Astrocyte of the cerebellum (primary cell): ENCODE measurements at regions not wholly inside any gene's neighbourhood (a gene's known extent, or its start where the extent isn't known, plus 50 kb on each side); places are given as distances from the start of the nearest gene placed in this dataset.
"Not testable (repeated sequence)": the region's sequence is repeated elsewhere in the genome, so short reads cannot be mapped to it uniquely, and the experiment has no call there.

ENCODE experiments used
- DNase-seq: peaks from one replicate; pipeline ENCODE4 v3.0.0-alpha.2; 2011; ENCODE audit warnings: low read depth
- H3K4me3 ChIP-seq: 2 replicates; pipeline ENCODE4 v1.5.1; 2011; ENCODE audit warnings: mild to moderate bottlenecking, low read depth, low read length, moderate library complexity
- in situ Hi-C: cut with HindIII; loops from 2 replicates; pipeline ENCODE4 v1.10.0; 2017; ENCODE audit warnings: low sequenced_read_pairs
- TF ChIP-seq, protein P1 (sequence below): IDR thresholded peaks from 2 replicates; pipeline ENCODE4 v1.5.1; 2012; ENCODE audit warnings: low read length, low read depth, moderate library complexity, mild to moderate bottlenecking; ENCODE audit errors: missing control alignments

DNA sequence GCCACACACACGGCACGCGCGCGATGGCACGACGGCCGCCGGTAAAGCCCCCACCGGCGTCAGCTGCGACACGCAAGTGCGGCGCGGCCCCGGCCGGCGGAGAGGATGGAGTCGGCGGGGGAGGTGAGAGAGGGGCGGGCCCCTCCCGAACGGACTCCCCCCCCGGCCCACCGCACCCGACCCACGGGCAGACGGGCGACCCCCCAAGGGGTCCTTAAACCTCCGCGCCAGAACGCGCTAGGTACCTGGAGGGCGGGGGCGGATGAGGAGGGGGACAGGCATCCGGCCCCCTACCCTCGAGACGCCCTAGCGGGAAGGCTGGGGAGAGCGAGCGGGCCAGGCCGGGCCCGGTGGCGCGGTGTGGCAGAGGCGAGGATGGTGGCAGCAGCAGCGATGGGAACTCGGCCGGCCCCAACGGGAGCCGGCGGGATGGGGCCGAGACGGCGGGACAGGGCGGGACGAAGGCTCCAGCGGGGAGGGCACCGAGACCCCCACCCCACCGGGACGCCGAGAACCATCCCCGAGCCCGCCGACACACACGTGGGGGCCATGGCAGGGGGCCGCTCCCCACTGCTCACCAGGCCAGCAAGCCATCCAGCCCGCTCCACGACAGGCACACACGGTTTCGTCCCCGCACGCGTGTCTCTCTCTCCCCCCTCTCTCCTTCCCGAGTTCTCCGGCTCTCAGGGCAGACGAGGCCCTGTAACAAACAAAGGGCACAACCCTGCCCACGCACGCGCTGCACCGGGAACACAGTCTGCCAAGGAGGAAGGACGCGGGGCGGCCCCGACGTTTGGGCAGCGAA, 1515.4 kb upstream of the DEFB115 start:
- DNase-seq = no peak
- H3K4me3 ChIP-seq = no peak overlapping the region
- TF ChIP-seq, protein P1, sequence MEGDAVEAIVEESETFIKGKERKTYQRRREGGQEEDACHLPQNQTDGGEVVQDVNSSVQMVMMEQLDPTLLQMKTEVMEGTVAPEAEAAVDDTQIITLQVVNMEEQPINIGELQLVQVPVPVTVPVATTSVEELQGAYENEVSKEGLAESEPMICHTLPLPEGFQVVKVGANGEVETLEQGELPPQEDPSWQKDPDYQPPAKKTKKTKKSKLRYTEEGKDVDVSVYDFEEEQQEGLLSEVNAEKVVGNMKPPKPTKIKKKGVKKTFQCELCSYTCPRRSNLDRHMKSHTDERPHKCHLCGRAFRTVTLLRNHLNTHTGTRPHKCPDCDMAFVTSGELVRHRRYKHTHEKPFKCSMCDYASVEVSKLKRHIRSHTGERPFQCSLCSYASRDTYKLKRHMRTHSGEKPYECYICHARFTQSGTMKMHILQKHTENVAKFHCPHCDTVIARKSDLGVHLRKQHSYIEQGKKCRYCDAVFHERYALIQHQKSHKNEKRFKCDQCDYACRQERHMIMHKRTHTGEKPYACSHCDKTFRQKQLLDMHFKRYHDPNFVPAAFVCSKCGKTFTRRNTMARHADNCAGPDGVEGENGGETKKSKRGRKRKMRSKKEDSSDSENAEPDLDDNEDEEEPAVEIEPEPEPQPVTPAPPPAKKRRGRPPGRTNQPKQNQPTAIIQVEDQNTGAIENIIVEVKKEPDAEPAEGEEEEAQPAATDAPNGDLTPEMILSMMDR = no peak
- in situ Hi-C loops = no loop called here

DNA sequence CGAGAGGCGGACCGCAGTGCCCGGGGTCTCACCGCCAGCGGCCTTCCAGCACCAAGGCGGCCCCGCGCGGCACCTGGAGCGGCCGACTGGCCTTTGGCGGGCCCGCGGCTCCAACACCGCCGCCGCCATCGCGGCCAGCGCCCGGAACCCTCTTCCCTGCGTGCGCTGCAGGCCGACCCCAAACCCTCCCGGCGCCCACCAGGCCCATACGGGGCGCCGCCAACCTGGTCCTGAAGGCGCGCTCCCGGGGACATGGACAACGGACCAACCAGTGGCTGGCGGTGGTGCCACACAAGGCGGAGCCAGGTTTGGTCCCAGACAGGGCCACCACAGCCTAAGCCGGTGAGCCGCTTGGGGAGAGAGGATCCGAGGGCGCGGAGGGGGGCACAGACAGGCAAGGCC, 1514.8 kb upstream of the DEFB115 start:
- no peak overlapping the region for H3K4me3 ChIP-seq
- in situ Hi-C loops = no loop called here
- TF ChIP-seq, protein P1 = no peak
- DNase-seq = no peak

DNA sequence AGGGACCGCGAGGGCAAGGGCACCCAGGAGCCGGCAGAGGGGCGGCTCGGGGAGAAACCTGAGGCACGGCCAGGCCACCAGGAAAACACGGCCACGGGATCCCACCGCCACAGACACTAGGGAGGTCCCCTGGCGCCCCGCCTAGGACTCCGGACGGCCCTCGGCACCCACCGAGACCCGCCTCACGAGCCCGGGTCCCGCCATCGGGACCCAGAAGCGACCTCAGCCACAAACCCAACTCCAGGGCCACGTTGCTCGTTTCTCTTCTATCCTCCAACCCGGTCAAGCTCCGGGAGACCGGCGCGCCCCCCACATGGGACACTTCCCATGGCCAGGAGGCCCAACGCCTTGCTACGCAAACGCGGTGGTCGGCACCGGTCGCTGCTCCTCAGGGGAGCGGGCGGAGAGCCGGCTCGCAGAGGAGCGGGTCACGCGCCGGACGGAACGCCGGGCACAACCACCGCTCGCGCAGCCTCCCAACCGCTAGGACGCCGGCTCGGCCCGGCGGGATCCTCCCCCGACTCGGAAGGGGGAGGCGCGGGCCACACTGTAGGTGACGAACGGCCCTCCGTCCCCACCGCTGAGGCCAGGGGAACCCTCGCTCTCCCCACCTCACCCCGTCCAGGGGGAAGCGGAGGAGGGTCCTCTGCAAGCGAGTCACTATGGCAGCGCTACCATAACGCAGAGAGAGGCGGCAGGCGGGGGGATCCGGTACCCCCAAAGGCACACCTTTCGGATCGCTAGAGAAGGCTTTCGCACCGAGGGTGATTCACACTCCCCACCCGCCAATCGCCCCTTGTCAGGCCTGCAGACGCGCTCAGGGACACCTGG, 1514.1 kb upstream of the DEFB115 start:
- TF ChIP-seq, protein P1 = no peak
- H3K4me3 ChIP-seq = no peak overlapping the region
- in situ Hi-C loops = no loop called here
- no peak for DNase-seq

DNA sequence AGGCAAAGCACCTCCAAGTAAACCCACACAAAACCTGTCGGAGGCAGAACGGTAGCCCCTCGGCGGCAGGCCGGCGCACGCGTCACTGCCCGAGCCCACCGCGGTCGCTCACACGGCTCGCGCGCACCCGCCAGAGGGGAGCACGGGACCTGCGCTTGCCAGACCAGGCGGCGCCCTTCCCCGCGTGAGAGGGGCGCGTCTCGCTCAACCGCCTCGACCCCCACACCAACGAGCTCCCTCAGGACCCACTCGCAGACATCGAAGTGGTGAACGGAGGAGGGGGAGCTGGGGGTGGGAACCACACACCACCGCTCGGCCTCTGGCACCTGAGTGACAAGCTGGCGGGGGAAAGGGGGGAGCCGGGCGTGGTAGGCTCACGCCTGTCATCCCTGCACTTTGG, 1513.4 kb upstream of the DEFB115 start:
- H3K4me3 ChIP-seq = no peak overlapping the region
- TF ChIP-seq, protein P1 = no peak
- in situ Hi-C loops = no loop called here
- no peak for DNase-seq

DNA sequence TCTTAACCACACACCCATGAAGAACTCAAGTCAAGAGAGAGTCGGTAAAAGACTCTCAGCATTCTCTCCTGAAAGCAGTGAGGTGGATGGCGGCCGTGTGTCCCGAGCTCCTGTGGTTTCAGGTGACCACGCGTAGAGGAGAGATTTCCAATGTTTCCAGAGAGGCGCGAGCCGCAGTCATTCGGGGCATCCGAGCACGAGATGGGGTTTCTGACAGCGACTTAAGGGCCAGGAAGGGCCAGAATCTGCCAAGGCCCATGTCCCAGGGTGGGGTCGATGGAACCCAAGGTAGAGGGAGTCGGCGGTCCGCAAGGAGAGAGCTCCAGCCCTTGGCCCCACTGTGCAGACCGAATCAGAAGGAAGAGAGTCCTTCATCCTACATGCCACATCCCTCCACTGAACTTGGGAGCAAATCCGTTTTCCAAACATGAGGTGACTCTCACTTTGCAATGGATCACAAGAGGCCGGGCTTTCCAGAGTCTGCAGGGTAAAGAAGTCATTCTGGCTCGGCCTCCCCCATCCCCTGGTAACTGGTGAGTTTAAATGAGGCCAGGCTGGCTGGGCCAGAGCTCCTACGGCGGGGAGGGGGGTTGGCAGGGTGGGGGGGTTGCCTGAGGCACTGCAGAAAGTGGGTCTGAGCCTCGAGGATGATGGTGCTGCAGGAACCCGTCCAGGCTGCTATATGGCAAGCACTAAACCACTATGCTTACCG, 1511.8 kb upstream of the DEFB115 start:
- DNase-seq, in situ Hi-C loops, H3K4me3 ChIP-seq: not testable (repeated sequence)

- H3K4me3 ChIP-seq = no peak overlapping the region
- TF ChIP-seq, protein P1 = no peak
Measured at GRCh38 chr20:29750268-29750899, 1507.1 kb upstream of the DEFB115 start.

DNA sequence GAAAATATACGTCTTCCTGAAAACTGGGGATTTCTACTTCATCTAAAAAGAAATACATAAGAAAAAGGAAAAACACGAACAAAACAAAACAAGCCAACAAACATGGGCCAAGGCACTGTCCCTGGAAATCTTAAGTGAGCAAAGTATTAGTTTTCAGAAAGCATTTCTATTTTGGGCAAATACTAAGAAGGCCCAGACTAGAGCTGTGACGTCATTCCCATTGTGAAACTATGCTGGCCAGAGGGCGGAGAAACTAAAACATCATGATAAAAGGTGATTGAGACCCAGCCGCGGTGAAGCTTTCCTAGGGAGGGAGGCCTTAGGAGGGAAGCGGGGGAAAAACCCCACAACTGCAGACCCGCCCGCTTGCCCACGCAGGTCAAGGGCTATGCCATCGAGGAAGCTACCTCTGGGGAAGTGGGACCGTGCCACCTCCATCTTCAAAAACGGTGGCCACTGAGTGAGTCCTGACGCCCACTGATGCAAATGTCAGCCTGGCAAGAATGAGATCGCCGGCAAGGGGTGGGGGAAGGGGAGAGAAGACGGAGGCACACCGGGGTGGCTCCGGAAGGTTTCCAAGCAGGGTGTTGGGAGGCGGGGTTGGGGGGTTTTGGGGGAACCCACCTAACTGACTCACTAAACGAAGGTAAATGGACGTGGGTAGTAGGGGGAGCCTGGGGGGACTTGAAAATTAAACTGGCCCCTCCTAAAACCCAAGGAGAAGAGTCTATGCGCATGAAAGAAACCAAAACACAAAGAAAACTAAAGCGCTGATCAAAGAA, 1504.6 kb upstream of the DEFB115 start:
- in situ Hi-C loops, H3K4me3 ChIP-seq, DNase-seq: not testable (repeated sequence)

More at GRCh38 chr20:29750268-29750899, 1507.1 kb upstream of the DEFB115 start:
- in situ Hi-C loops = no loop called here
- DNase-seq = no peak

GRCh38 chr20:29753426-29753746, 1504.1 kb upstream of the DEFB115 start:
- DNase-seq, H3K4me3 ChIP-seq, in situ Hi-C loops: not testable (repeated sequence)

- H3K4me3 ChIP-seq, DNase-seq, in situ Hi-C loops: not testable (repeated sequence)
Measured at GRCh38 chr20:29753879-29754278, 1503.6 kb upstream of the DEFB115 start.
